Stimulated activated CD4-positive, alpha-beta T cell treated with anti-CD3 and anti-CD28 coated beads, Interleukin-2, amount 100 ng/mL, for 24 hours (primary cell): ENCODE measurements at regions not wholly inside any gene's neighbourhood (a gene's known extent, or its start where the extent isn't known, plus 50 kb on each side); places are given as distances from the start of the nearest gene placed in this dataset.
"Not testable (repeated sequence)": the region's sequence is repeated elsewhere in the genome, so short reads cannot be mapped to it uniquely, and the experiment has no call there.

Experiments used
- DNase-seq, 2 donors: peaks; one replicate each; pipeline ENCODE4 v3.0.0-alpha.2; 2020

DNA sequence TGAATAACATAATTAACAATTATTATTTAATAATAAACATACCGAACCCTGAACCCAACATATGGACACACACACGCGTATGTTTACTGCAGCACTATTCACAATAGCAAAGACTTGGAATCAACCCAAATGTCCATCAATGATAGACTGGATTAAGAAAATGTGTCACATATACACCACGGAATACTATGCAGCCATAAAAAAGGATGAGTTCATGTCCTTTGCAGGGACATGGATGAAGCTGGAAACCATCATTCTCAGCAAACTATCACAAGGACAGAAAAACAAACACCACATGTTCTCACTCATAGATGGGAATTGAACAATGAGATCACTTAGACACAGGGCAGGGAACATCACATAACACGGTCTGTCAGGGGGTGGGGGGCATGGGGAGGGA lies 333.5 kb downstream of the KIF20B start:
- DNase-seq, result not testable (repeated sequence)

GRCh38 chr10:90041585-90041984 lies 340.2 kb downstream of the KIF20B start:
- no peak for DNase-seq

GRCh38 chr10:90042075-90042474 lies 340.7 kb downstream of the KIF20B start:
- DNase-seq, result no peak

- no peak for DNase-seq
These were observed 345.9 kb downstream of the KIF20B start for GRCh38 chr10:90047243-90047729.

DNA sequence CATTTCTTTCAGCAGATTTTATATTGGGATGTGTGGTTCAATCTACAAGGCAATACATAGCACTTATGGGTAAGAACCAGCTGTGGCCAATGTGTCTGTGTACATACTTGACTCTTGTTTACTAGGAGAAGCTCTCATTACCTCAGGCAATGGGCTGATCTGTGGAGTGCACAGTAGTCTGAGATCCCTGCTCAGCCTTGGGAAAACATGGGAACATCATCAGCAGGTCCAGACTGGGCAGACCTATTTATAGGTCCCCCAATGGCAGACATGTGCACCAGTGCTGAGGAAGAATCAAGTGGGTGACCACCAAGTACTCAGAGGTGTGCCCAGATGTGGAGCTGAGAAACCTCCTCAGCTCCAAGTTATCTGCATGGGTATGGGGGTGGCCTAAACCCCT lies 349.7 kb downstream of the KIF20B start:
- DNase-seq, result no peak

- no peak for DNase-seq
These were observed 350.1 kb downstream of the KIF20B start for GRCh38 chr10:90051474-90051873.

- DNase-seq, result no peak
These were observed 361.4 kb downstream of the KIF20B start for GRCh38 chr10:90062786-90063185.

DNA sequence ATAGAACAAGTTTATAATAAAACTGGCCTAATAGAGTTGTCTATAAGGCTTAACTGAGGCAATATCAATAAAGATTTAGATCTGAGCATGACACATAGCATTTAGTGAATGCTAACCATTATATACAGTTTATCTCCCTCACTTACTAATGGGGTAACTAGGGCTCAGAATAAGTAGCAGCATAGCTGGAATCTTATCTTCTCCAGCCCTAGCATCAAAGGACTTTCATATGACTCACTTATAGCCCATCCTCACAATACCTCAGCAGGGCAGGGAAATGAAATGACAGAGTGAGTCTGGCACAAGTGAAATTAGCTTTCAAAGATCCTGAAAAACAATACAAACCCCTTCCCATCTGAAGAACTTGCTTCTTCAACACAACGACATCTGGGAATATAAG lies 362.9 kb downstream of the KIF20B start:
- DNase-seq, result no peak

- no peak for DNase-seq
These were observed 365.0 kb downstream of the KIF20B start for GRCh38 chr10:90066435-90066834.

GRCh38 chr10:90075995-90076394 lies 374.6 kb downstream of the KIF20B start:
- DNase-seq, result no peak

GRCh38 chr10:90079819-90080218 lies 378.4 kb downstream of the KIF20B start:
- DNase-seq, result no peak

- not testable (repeated sequence) for DNase-seq
These were observed 385.3 kb downstream of the KIF20B start for GRCh38 chr10:90086606-90087190.

- DNase-seq, result peak in 1 of 2 donors; percentile 15
These were observed 386.0 kb downstream of the KIF20B start for GRCh38 chr10:90087197-90088023.

GRCh38 chr10:90088024-90088317 lies 386.6 kb downstream of the KIF20B start:
- DNase-seq, result no peak

DNA sequence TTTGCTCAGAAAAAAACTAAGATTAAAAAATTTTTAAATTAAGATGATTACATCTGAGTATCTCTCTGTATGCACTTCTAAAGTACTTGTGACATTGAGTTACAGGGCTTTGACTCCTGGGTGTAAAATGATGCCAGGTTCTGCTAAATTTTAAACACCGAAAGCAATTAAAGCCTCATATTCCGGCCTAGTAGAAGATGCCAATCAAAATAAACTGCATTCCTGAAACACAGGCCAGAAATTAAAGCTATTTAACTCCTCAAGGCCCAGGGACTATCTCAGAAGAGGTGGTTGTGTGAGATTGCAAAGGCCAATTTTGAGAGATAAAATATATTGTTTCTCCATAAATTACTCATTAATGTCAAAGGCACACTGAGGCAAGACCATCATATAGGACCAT lies 388.3 kb downstream of the KIF20B start:
- DNase-seq, result no peak

- DNase-seq, result no peak
These were observed 394.8 kb downstream of the KIF20B start for GRCh38 chr10:90096196-90096595.

DNA sequence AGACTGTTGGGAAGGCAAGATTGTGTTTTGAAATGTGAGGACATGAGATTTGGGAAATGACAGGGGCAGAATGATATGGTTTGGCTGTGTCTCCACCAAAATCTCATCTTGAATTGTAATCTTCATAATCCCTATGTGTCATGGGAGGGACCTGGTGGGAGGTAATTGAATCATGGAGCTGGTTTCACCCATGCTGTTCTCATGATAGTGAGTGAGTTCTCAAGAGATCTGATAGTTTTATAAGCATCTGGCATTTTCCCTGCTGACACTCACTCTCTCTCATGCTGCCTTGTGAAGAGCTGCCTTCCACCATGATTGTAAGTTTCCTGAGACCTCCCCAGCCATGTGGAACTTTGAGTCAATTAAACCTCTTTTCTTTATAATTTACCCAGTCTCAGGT lies 406.2 kb downstream of the KIF20B start:
- DNase-seq, result not testable (repeated sequence)

GRCh38 chr10:90111671-90112070 lies 410.3 kb downstream of the KIF20B start:
- DNase-seq, result no peak

DNA sequence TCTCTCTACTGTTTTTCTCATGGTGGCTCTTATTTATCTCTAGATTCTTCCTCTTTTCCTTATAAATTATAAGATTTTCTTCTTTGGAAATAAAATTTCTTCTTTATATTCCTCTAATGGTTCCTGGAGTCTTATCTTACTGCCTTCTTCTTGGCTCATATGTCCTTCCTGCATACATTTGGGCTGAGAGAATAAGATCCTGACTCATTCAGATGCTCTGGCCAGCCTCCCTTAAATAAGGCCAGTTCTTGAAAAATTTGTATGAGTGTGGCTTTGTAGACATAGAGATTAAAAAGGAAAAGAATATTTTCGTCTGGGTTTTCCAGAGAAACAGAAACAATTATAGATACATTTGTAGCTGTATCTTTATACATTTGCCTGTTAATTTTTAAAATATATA lies 411.3 kb downstream of the KIF20B start:
- DNase-seq, result no peak

GRCh38 chr10:90118567-90118966 lies 417.2 kb downstream of the KIF20B start:
- not testable (repeated sequence) for DNase-seq

DNA sequence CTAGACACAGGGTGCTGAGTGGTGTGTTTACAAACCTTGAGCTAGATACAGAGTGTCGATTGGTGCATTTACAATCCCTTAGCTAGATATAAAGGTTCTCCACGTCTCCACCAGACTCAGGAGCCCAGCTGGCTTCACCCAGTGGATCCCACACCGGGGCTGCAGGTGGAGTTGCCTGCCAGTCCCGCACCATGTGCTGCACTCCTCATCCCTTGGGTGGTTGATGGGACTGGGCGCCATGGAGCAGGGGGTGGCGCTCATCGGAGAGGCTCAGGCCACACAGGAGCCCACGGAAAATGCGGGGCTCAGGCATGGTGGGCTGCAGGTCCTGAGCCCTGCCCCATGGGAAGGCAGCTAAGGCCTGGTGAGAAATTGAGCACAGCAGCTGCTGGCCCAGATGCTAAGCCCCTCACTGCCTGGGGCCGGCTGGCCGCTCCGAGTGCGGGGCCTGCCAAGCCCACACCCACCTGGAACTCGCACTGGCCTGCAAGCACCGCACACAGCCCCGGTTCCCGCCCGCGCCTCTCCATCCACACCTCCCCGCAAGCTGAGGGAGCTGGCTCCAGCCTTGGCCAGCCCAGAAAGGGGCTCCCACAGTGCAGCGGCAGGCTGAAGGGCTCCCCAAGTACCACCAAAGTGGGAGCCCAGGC lies 418.4 kb downstream of the KIF20B start:
- not testable (repeated sequence) for DNase-seq

GRCh38 chr10:90125456-90126255 lies 424.3 kb downstream of the KIF20B start:
- DNase-seq, result no peak

DNA sequence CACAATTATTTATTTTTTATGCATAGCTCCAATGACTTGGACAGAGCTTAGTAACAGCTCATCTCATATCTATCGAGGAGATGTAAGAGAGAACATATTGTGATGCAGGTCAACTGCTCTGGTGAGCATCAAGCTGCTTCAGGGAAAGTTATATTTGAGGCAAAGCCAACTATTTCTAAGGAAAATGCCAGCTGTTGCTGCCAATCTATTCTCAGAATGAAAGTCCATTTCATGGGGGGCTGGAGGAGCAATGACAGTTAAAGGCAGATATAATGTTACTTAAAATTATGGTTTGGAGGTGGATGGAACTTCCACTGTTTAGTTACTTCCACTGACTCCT lies 424.8 kb downstream of the KIF20B start:
- DNase-seq, result no peak
